GM19043 (cell line): ENCODE measurements at regions not wholly inside any gene's neighbourhood (a gene's known extent, or its start where the extent isn't known, plus 50 kb on each side); places are given as distances from the start of the nearest gene placed in this dataset.

ENCODE experiments used
- ATAC-seq: cut with Tn5 transposase; IDR thresholded peaks from one replicate; pipeline ENCODE4 v1.9.1; 2021; ENCODE audit warnings: low read depth; ENCODE audit not compliant: unreplicated experiment

GRCh38 chr3:124674336-124674735 is 55.9 kb upstream of the UMPS start:
- ATAC-seq = no peak

- ATAC-seq = no peak
These were observed 54.0 kb upstream of the UMPS start for GRCh38 chr3:124676236-124676635.

- ATAC-seq = no peak
These were observed 51.1 kb upstream of the UMPS start for GRCh38 chr3:124679048-124679638.
